Astrocyte (in vitro differentiated cells and primary cell): ENCODE measurements at regions not wholly inside any gene's neighbourhood (a gene's known extent, or its start where the extent isn't known, plus 50 kb on each side); places are given as distances from the start of the nearest gene placed in this dataset.

ENCODE experiments used
- EZH2 ChIP-seq: IDR thresholded peaks from 2 replicates; pipeline ENCODE4 v1.6.1; 2012; ENCODE audit warnings: mild to moderate bottlenecking, low read length, inconsistent platforms; ENCODE audit not compliant: insufficient read depth
- TF ChIP-seq, protein P1 (sequence below): IDR thresholded peaks from 2 replicates; pipeline ENCODE4 v1.5.1; 2011; ENCODE audit warnings: low read depth, mild to moderate bottlenecking, inconsistent platforms, low read length, moderate library complexity; ENCODE audit not compliant: insufficient read depth

DNA sequence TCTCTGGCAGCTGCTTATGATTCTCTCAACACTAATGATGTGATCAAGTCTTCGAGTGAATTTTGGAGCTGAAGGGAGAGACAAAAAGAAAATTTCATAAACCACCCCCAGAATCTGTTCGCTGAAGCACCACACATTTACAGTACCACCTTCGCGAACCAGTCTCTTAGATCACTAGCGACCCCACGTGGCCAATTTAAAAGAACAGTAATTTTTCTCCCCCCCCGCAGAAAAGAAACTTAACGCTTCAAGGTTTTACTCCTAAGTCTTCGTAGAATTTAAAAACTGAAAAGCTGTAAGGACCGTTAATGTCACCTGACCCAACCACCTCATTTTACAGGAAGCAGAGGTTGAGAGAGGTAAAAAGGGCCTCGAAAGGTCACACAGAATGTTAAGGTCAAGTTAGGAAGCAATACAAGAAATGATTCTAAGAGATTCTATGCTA lies 187.5 kb downstream of the QDPR start:
- TF ChIP-seq, protein P1, sequence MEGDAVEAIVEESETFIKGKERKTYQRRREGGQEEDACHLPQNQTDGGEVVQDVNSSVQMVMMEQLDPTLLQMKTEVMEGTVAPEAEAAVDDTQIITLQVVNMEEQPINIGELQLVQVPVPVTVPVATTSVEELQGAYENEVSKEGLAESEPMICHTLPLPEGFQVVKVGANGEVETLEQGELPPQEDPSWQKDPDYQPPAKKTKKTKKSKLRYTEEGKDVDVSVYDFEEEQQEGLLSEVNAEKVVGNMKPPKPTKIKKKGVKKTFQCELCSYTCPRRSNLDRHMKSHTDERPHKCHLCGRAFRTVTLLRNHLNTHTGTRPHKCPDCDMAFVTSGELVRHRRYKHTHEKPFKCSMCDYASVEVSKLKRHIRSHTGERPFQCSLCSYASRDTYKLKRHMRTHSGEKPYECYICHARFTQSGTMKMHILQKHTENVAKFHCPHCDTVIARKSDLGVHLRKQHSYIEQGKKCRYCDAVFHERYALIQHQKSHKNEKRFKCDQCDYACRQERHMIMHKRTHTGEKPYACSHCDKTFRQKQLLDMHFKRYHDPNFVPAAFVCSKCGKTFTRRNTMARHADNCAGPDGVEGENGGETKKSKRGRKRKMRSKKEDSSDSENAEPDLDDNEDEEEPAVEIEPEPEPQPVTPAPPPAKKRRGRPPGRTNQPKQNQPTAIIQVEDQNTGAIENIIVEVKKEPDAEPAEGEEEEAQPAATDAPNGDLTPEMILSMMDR = peak; percentile 64
- no peak for TF ChIP-seq EZH2
